ENCODE measurements at regions not wholly inside any gene's neighbourhood (a gene's known extent, or its start where the extent isn't known, plus 50 kb on each side); places are given as distances from the start of the nearest gene placed in this dataset.

DNA sequence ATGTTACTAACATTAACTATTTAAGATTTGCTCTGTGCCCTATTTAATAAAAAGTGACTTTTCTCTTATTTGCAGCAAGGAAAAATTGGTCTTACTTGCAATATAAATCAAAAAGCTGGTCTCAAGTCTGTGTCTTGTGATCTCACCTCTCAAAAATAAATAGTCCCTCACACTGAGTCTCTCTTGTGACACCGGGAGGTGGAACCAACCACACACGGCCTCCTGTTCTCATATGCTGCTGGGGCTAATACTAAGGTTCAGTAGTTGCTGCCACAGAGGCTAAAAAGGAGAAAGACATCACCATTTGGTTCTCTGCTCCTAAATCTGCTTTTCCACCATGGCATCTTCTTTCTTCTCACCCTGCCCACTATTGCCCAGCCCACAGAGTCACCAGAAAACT is 175.8 kb upstream of the FTMT start:
- FAIRE-seq = no peak
- no peak overlapping the region for H3K27ac ChIP-seq
- H3K4me2 ChIP-seq = no peak overlapping the region
- H3K4me1 ChIP-seq = no peaks in the 10 kb centered on the region
- ChIA-PET CTCF (no interaction called here), POLR2A (no interaction called here)
- no peaks in the 10 kb centered on the region for H3K9me3 ChIP-seq
- no peak overlapping the region for H3K4me3 ChIP-seq
- no peak for TF ChIP-seq CEBPB (IDR thresholded peaks at IDR 0.05)
- no peak for TF ChIP-seq ZNF302 (CRISPR knock-in tag; IDR thresholded peaks at IDR 0.05)
- no peak for TF ChIP-seq FOSL2 (IDR thresholded peaks at IDR 0.05)
- no peak for TF ChIP-seq FOSL2 (CRISPR knock-in tag; IDR thresholded peaks at IDR 0.05)
- no peak for TF ChIP-seq BHLHE40 (IDR thresholded peaks at IDR 0.05; ENCODE audit: low read depth, low read length)
- no peak for TF ChIP-seq HEYL (CRISPR knock-in tag; IDR thresholded peaks at IDR 0.05)
- no peak for TF ChIP-seq CBX8 (IDR thresholded peaks at IDR 0.05)
- TF ChIP-seq JUNB (IDR thresholded peaks at IDR 0.05) = no peak
- 41% methylated on average over 2 of the region's 2 CpGs for WGBS (ENCODE audit: missing lambda C conversion rate)
- no peak for DNase-seq (ENCODE audit: low read depth in 1 of 2, low spot score in 1 of 2)
- no peak for ATAC-seq

DNA sequence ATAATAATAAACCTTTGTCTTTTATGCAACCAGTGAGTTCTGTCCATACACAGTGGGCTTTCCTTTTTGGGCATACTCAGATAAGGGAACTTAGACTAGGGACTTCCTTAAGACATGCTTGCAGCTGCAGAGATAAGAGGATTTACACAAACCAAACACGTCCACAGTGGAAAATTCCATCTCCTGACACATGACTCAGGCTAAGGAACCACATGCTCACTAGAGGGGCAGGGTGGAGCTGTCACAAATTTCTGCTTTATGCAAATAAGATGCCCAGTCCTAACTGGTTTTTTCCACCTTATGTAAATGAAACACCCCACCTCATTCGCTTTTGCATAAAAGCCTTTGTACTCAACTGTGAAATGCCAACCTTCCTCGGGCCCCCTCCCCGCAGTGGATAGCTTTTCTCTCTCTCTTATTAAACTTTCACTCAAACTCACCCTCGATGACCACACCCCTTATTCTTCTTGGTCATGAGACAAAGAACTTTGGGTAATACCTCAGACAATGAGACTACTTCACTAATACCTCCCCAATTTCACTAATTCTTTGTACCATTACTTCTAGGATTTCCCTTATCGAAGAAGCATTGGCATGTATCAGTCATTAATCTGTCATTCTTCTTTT is 170.3 kb upstream of the FTMT start:
- no peak for TF ChIP-seq CEBPB (IDR thresholded peaks at IDR 0.05)
- TF ChIP-seq CHD2 (IDR thresholded peaks at IDR 0.05; ENCODE audit: low read length, partially characterized antibody) = no peak
- no peak for TF ChIP-seq KDM5A (IDR thresholded peaks at IDR 0.05)
- no peak for FAIRE-seq
- H3K9me3 ChIP-seq = no peaks in the 10 kb centered on the region
- no peak overlapping the region for H3K27ac ChIP-seq
- DNase-seq (ENCODE audit: low read depth in 1 of 2, low spot score in 1 of 2) = no peak
- H3K4me1 ChIP-seq = no peaks in the 10 kb centered on the region
- H3K4me3 ChIP-seq = no peak overlapping the region
- POLR2A ChIA-PET = no interaction called here
- WGBS (ENCODE audit: missing lambda C conversion rate) = 31% methylated on average over 6 of the region's 6 CpGs
- CTCF ChIA-PET = no interaction called here
- ATAC-seq = no peak
- H3K4me2 ChIP-seq = no peak overlapping the region

DNA sequence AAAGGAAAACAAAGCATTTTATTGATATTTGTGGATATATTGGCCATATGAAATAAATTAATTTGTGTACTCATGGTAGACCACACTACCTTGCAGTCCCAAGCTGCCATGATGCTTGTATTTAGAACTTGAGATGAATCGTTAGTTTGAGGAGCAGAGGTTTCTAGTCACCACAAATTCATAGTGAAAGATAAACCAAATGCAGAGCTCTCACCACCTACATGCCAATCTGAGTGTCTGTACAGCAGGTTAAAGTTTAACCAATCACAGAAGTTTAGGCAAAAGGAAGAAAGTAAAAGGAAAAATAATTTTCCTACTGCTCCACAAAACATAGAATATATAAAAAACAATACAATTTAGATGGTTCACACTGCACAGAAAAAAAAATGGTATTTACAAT is 163.6 kb upstream of the FTMT start:
- Histone ChIP-seq H3K4me1 (peaks cover 17% of the 10 kb centered on the region), H3K27ac (no peak overlapping the region), H3K4me2 (no peak overlapping the region), H3K9me3 (no peaks in the 10 kb centered on the region), H3K4me3 (no peak overlapping the region)
- FAIRE-seq = no peak
- ChIA-PET POLR2A (no interaction called here), CTCF (no interaction called here)
- WGBS (ENCODE audit: missing lambda C conversion rate) = 14% methylated on average over 1 of the region's 1 CpG
- no peak for ATAC-seq
- TF ChIP-seq, protein P1, sequence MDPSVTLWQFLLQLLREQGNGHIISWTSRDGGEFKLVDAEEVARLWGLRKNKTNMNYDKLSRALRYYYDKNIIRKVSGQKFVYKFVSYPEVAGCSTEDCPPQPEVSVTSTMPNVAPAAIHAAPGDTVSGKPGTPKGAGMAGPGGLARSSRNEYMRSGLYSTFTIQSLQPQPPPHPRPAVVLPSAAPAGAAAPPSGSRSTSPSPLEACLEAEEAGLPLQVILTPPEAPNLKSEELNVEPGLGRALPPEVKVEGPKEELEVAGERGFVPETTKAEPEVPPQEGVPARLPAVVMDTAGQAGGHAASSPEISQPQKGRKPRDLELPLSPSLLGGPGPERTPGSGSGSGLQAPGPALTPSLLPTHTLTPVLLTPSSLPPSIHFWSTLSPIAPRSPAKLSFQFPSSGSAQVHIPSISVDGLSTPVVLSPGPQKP (IDR thresholded peaks at IDR 0.05; ENCODE audit: low read depth, low read length) = no peak
- TF ChIP-seq, protein P2, sequence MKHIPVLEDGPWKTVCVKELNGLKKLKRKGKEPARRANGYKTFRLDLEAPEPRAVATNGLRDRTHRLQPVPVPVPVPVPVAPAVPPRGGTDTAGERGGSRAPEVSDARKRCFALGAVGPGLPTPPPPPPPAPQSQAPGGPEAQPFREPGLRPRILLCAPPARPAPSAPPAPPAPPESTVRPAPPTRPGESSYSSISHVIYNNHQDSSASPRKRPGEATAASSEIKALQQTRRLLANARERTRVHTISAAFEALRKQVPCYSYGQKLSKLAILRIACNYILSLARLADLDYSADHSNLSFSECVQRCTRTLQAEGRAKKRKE (CRISPR knock-in tag; IDR thresholded peaks at IDR 0.05; ENCODE audit: low read depth) = no peak
- TF ChIP-seq EHMT2 (IDR thresholded peaks at IDR 0.05; ENCODE audit: low read depth) = no peak
- TF ChIP-seq PHF8 (IDR thresholded peaks at IDR 0.05; ENCODE audit: borderline replicate concordance, low read depth) = no peak
- TF ChIP-seq POLR2AphosphoS2 (conservative IDR thresholded peaks at IDR 0.05; ENCODE audit: low read length) = no peak
- no peak for TF ChIP-seq CBX2 (IDR thresholded peaks at IDR 0.05; ENCODE audit: borderline replicate concordance, low read depth)
- no peak for TF ChIP-seq KDM1A (IDR thresholded peaks at IDR 0.05; ENCODE audit: low read depth)
- TF ChIP-seq JUN (IDR thresholded peaks at IDR 0.05) = no peak
- no peak for TF ChIP-seq ZC3H11A (IDR thresholded peaks at IDR 0.05)
- TF ChIP-seq RAD21 (conservative IDR thresholded peaks at IDR 0.05 in 1 of 2, IDR thresholded peaks at IDR 0.05 in 1 of 2) = no peak
- TF ChIP-seq RCOR1 (IDR thresholded peaks at IDR 0.05; ENCODE audit: low read depth, low read length) = no peak
- TF ChIP-seq ZFP36 (IDR thresholded peaks at IDR 0.05; ENCODE audit: borderline replicate concordance, partially characterized antibody) = no peak
- TF ChIP-seq HOXA7 (CRISPR knock-in tag; IDR thresholded peaks at IDR 0.05) = no peak
- TF ChIP-seq, protein P3, sequence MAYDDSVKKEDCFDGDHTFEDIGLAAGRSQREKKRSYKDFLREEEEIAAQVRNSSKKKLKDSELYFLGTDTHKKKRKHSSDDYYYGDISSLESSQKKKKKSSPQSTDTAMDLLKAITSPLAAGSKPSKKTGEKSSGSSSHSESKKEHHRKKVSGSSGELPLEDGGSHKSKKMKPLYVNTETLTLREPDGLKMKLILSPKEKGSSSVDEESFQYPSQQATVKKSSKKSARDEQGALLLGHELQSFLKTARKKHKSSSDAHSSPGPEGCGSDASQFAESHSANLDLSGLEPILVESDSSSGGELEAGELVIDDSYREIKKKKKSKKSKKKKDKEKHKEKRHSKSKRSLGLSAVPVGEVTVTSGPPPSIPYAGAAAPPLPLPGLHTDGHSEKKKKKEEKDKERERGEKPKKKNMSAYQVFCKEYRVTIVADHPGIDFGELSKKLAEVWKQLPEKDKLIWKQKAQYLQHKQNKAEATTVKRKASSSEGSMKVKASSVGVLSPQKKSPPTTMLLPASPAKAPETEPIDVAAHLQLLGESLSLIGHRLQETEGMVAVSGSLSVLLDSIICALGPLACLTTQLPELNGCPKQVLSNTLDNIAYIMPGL (CRISPR knock-in tag; IDR thresholded peaks at IDR 0.05; ENCODE audit: borderline replicate concordance) = no peak
- no peak for TF ChIP-seq CBX8 (IDR thresholded peaks at IDR 0.05)
- TF ChIP-seq, protein P4, sequence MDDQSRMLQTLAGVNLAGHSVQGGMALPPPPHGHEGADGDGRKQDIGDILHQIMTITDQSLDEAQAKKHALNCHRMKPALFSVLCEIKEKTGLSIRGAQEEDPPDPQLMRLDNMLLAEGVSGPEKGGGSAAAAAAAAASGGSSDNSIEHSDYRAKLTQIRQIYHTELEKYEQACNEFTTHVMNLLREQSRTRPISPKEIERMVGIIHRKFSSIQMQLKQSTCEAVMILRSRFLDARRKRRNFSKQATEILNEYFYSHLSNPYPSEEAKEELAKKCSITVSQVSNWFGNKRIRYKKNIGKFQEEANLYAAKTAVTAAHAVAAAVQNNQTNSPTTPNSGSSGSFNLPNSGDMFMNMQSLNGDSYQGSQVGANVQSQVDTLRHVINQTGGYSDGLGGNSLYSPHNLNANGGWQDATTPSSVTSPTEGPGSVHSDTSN (IDR thresholded peaks at IDR 0.05) = no peak
- TF ChIP-seq TFCP2L1 (CRISPR knock-in tag; IDR thresholded peaks at IDR 0.05) = no peak
- TF ChIP-seq, protein P5, sequence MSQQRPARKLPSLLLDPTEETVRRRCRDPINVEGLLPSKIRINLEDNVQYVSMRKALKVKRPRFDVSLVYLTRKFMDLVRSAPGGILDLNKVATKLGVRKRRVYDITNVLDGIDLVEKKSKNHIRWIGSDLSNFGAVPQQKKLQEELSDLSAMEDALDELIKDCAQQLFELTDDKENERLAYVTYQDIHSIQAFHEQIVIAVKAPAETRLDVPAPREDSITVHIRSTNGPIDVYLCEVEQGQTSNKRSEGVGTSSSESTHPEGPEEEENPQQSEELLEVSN (IDR thresholded peaks at IDR 0.05; ENCODE audit: borderline replicate concordance, low read depth) = no peak
- no peak for TF ChIP-seq NPAS2 (CRISPR knock-in tag; IDR thresholded peaks at IDR 0.05; ENCODE audit: borderline replicate concordance)
- no peak for DNase-seq (ENCODE audit: low read depth in 1 of 2, low spot score in 1 of 2)
